ENCODE measurements at regions not wholly inside any gene's neighbourhood (a gene's known extent, or its start where the extent isn't known, plus 50 kb on each side); places are given as distances from the start of the nearest gene placed in this dataset.

DNA sequence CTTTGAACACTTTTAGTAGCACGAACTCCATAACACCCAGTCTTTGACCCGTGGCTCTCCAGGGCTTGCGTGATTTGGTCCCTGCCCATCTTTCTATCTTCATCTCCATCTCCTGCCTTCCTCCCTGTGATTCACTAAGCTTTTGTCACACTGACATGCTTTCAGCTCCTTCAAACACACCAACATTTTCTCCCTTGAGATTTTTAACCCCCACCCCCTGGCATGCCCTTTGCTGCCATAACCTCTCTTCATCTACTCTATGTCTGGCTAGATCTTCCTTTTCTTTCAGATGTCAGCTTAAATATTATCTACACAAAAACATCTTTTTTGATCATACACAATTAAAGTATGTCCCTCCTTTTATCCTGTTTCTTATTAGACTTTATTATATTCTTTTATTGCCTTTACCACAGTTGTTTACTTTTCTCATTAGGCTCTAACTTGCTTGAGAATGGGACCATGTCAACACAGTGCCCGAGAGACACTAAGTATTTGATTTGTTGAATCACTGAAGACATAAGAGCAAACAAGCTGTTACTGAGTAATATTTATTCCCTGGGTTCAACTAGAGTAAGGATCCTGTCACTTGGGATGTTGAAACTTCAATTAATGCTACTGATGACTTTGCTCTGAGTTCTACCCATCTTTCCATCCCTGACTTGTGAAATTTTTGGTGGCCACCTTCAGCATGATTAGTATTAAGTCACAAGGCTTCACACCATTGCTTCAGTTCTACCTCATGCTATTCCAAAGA is 387.3 kb downstream of the LRIG3 start:
- Histone ChIP-seq H3K27ac (ENCODE audit: low read length in 2 of 2) (no peak overlapping the region), H3K9me3 (ENCODE audit: control extremely low read depth in 1 of 3, control insufficient read depth in 2 of 3, insufficient read depth in 1 of 3, low read length in 2 of 3) (no peaks in the 10 kb centered on the region), H3K9ac (ENCODE audit: low read length) (no peak overlapping the region), H3K4me1 (ENCODE audit: control insufficient read depth in 2 of 2, insufficient read depth in 2 of 2, low read length in 2 of 2) (no peaks in the 10 kb centered on the region), H3K4me2 (replicated peaks; ENCODE audit: low read depth, low read length, poor library complexity, severe bottlenecking) (no peak overlapping the region), H3K4me3 (ENCODE audit: control extremely low read depth in 1 of 5, extremely low read depth in 1 of 5, insufficient read depth in 1 of 5, low read depth in 2 of 5, low read length in 4 of 5) (no peak overlapping the region), H3K79me2 (ENCODE audit: control insufficient read depth, insufficient read depth, low read length) (no peaks in the 10 kb centered on the region), H3K36me3 (replicated peaks in 1 of 2; ENCODE audit: control extremely low read depth in 1 of 2, control insufficient read depth in 1 of 2, extremely low read depth in 1 of 2, insufficient read depth in 2 of 2, low read length in 1 of 2) (no peaks in the 10 kb centered on the region), H2AFZ (ENCODE audit: insufficient read depth, low read depth, low read length, poor library complexity, severe bottlenecking) (no peak overlapping the region), H3K27me3 (replicated peaks in 1 of 4; ENCODE audit: control extremely low read depth in 1 of 4, control insufficient read depth in 3 of 4, insufficient read depth in 4 of 4, low read length in 3 of 4) (no peaks in the 10 kb centered on the region), H4K20me1 (ENCODE audit: control insufficient read depth, insufficient read depth, low read length, poor library complexity, severe bottlenecking) (no peaks in the 10 kb centered on the region)
- WGBS (ENCODE audit: insufficient coverage): 96% methylated on average over 3 of the region's 4 CpGs
- CTCF ChIA-PET: no interaction called here
- ATAC-seq (ENCODE audit: low read depth): no peak
- TF ChIP-seq EZH2 (IDR thresholded peaks at IDR 0.05; ENCODE audit: borderline replicate concordance, insufficient read depth, low read depth, low read length, poor library complexity, severe bottlenecking): no peak
- TF ChIP-seq, protein P1, sequence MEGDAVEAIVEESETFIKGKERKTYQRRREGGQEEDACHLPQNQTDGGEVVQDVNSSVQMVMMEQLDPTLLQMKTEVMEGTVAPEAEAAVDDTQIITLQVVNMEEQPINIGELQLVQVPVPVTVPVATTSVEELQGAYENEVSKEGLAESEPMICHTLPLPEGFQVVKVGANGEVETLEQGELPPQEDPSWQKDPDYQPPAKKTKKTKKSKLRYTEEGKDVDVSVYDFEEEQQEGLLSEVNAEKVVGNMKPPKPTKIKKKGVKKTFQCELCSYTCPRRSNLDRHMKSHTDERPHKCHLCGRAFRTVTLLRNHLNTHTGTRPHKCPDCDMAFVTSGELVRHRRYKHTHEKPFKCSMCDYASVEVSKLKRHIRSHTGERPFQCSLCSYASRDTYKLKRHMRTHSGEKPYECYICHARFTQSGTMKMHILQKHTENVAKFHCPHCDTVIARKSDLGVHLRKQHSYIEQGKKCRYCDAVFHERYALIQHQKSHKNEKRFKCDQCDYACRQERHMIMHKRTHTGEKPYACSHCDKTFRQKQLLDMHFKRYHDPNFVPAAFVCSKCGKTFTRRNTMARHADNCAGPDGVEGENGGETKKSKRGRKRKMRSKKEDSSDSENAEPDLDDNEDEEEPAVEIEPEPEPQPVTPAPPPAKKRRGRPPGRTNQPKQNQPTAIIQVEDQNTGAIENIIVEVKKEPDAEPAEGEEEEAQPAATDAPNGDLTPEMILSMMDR (IDR thresholded peaks at IDR 0.05): no peak
- Mint-ChIP-seq H3K4me3 (no peak overlapping the region), H3K27ac (no peak overlapping the region), H3K9me3 (ENCODE audit: insufficient read depth) (no peaks in the 10 kb centered on the region), H3K27me3 (no peaks in the 10 kb centered on the region), H3K4me1 (no peaks in the 10 kb centered on the region)
- intact Hi-C loops (cut with micrococcal nuclease): no loop called here
- POLR2A ChIA-PET: no interaction called here
- DNase-seq: no peak

DNA sequence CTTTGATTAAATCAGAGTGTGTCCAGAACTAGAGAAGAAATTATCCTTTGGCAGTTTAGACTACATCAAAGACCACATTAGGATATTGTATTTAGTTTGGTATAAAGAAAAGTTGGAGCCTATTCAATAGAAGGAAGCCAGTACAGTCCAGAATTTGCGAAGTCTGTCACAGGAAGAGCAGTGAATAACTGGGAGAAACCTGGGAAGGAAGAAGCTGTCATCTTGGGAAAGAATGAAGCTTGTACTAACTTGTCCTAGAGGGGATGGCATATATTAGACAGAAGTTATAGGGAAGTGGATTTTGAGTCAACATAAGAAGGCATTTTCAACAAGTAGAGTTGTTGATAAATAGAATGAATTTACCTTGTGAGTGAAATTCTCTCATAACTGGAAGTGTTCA is 386.7 kb downstream of the LRIG3 start:
- Histone ChIP-seq H3K4me1 (ENCODE audit: control insufficient read depth in 2 of 2, insufficient read depth in 2 of 2, low read length in 2 of 2) (no peaks in the 10 kb centered on the region), H2AFZ (ENCODE audit: insufficient read depth, low read depth, low read length, poor library complexity, severe bottlenecking) (no peak overlapping the region), H3K27me3 (replicated peaks in 1 of 4; ENCODE audit: control extremely low read depth in 1 of 4, control insufficient read depth in 3 of 4, insufficient read depth in 4 of 4, low read length in 3 of 4) (no peaks in the 10 kb centered on the region), H3K36me3 (replicated peaks in 1 of 2; ENCODE audit: control extremely low read depth in 1 of 2, control insufficient read depth in 1 of 2, extremely low read depth in 1 of 2, insufficient read depth in 2 of 2, low read length in 1 of 2) (no peaks in the 10 kb centered on the region), H3K79me2 (ENCODE audit: control insufficient read depth, insufficient read depth, low read length) (no peaks in the 10 kb centered on the region), H3K9me3 (ENCODE audit: control extremely low read depth in 1 of 3, control insufficient read depth in 2 of 3, insufficient read depth in 1 of 3, low read length in 2 of 3) (no peaks in the 10 kb centered on the region), H3K4me2 (replicated peaks; ENCODE audit: low read depth, low read length, poor library complexity, severe bottlenecking) (no peak overlapping the region), H3K9ac (ENCODE audit: low read length) (no peak overlapping the region), H4K20me1 (ENCODE audit: control insufficient read depth, insufficient read depth, low read length, poor library complexity, severe bottlenecking) (no peaks in the 10 kb centered on the region), H3K27ac (ENCODE audit: low read length in 2 of 2) (no peak overlapping the region), H3K4me3 (ENCODE audit: control extremely low read depth in 1 of 5, extremely low read depth in 1 of 5, insufficient read depth in 1 of 5, low read depth in 2 of 5, low read length in 4 of 5) (no peak overlapping the region)
- TF ChIP-seq, protein P1 (IDR thresholded peaks at IDR 0.05): no peak
- DNase-seq (no peak), ATAC-seq (ENCODE audit: low read depth) (no peak)
- H3K4me1 Mint-ChIP-seq: no peaks in the 10 kb centered on the region
- ChIA-PET CTCF (no interaction called here), POLR2A (no interaction called here)
- H3K27me3 Mint-ChIP-seq: no peaks in the 10 kb centered on the region
- WGBS (ENCODE audit: insufficient coverage): 54% methylated on average over 1 of the region's 1 CpG
- no peak overlapping the region for H3K4me3 Mint-ChIP-seq
- H3K9me3 Mint-ChIP-seq (ENCODE audit: insufficient read depth): no peaks in the 10 kb centered on the region
- H3K27ac Mint-ChIP-seq: no peak overlapping the region
- intact Hi-C loops (cut with micrococcal nuclease): no loop called here

Data from B cell (primary cell).